GM12892 (cell line): ENCODE measurements at regions not wholly inside any gene's neighbourhood (a gene's known extent, or its start where the extent isn't known, plus 50 kb on each side); places are given as distances from the start of the nearest gene placed in this dataset.

Experiments used
- POLR2A ChIP-seq: IDR thresholded peaks from 2 replicates; pipeline ENCODE4 v1.6.1; 2011; ENCODE audit warnings: low read depth, low read length, control low read depth
- POLR2AphosphoS5 ChIP-seq: IDR thresholded peaks from 2 replicates; pipeline ENCODE4 v1.6.1; 2011; ENCODE audit warnings: low read depth, low read length, control low read depth

GRCh38 chr5:85556464-85556863 is 1061.3 kb upstream of the COX7C start:
- TF ChIP-seq POLR2AphosphoS5 (no peak), POLR2A (no peak)
